H1 (cell line): ENCODE measurements at regions not wholly inside any gene's neighbourhood (a gene's known extent, or its start where the extent isn't known, plus 50 kb on each side); places are given as distances from the start of the nearest gene placed in this dataset.

Experiments
- ASH2L ChIP-seq: fragments of 200-600, 300-600 bp; sonication (generic); IDR thresholded peaks from one replicate; pipeline ENCODE4 v1.7.1; 2017; ENCODE audit warnings: low read length
- CBX5 ChIP-seq: fragments of 300-800, 300-1000 bp; sonication (generic); IDR thresholded peaks from 2 replicates; pipeline ENCODE4 v1.7.1; 2016; ENCODE audit warnings: antibody characterized with exemption, low read length, low read depth
- EGR1 ChIP-seq: IDR thresholded peaks from 2 replicates; pipeline ENCODE4 v1.6.1; 2011; ENCODE audit warnings: low read depth, low read length, borderline replicate concordance
- EP300 ChIP-seq, 2 experiments: IDR thresholded peaks; 1 replicate in 1 of 2; 2 replicates in 1 of 2; pipeline ENCODE4 v1.6.1; 2011 to 2012; ENCODE audit warnings: low read depth in 2 of 2, low read length in 2 of 2, mild to moderate bottlenecking in 2 of 2, borderline replicate concordance in 1 of 2, inconsistent platforms in 1 of 2, moderate library complexity in 1 of 2
- EZH2 ChIP-seq: fragments of 200-600 bp; sonication (generic); IDR thresholded peaks from 2 replicates; pipeline ENCODE4 v1.7.1; 2012; ENCODE audit warnings: low read depth, mild to moderate bottlenecking, moderate library complexity, low read length, inconsistent platforms; ENCODE audit not compliant: severe bottlenecking
- HDAC2 ChIP-seq, 2 experiments: fragments of 300-600 bp in 1 of 2; sonication (generic) in 1 of 2; IDR thresholded peaks; 2 replicates each; pipeline ENCODE4 v1.6.1; 2011 to 2012; ENCODE audit warnings: low read depth in 2 of 2, low read length in 2 of 2, mild to moderate bottlenecking in 2 of 2, moderate library complexity in 2 of 2, borderline replicate concordance in 1 of 2, inconsistent platforms in 1 of 2
- JUN ChIP-seq: IDR thresholded peaks from 2 replicates; pipeline ENCODE4 v1.6.1; 2011; ENCODE audit warnings: low read depth, mild to moderate bottlenecking, improper control_type of control experiment, low read length
- MAFK ChIP-seq: IDR thresholded peaks from 2 replicates; pipeline ENCODE4 v1.6.1; 2012; ENCODE audit warnings: low read depth, mild to moderate bottlenecking, improper control_type of control experiment, low read length
- POLR2A ChIP-seq, 2 experiments: IDR thresholded peaks; 1 replicate in 1 of 2; 2 replicates in 1 of 2; pipeline ENCODE4 v1.6.1; 2011; ENCODE audit warnings: low read depth in 2 of 2, low read length in 2 of 2, mild to moderate bottlenecking in 2 of 2; ENCODE audit errors: control extremely low read depth in 1 of 2
- RAD21 ChIP-seq, 2 experiments: IDR thresholded peaks in 1 of 2; conservative IDR thresholded peaks in 1 of 2; 2 replicates each; pipeline ENCODE4 v1.6.1; 2011; ENCODE audit warnings: low read depth in 2 of 2, low read length in 2 of 2, improper control_type of control experiment in 1 of 2, inconsistent platforms in 1 of 2, mild to moderate bottlenecking in 1 of 2, moderate library complexity in 1 of 2
- SIN3A ChIP-seq, 2 experiments: IDR thresholded peaks in 1 of 2; conservative IDR thresholded peaks in 1 of 2; 2 replicates each; pipeline ENCODE4 v1.6.1; 2011 to 2012; ENCODE audit warnings: low read length in 2 of 2, improper control_type of control experiment in 1 of 2, low read depth in 1 of 2, mild to moderate bottlenecking in 1 of 2
- TBP ChIP-seq: IDR thresholded peaks from 2 replicates; pipeline ENCODE4 v1.6.1; 2011; ENCODE audit warnings: low read depth, low read length, improper control_type of control experiment
- YY1 ChIP-seq: IDR thresholded peaks from 2 replicates; pipeline ENCODE4 v1.6.1; 2011; ENCODE audit warnings: low read depth, mild to moderate bottlenecking, low read length
- TF ChIP-seq, protein P1 (sequence below), 3 experiments: IDR thresholded peaks; 1 replicate in 2 of 3; 2 replicates in 1 of 3; pipeline versions ENCODE4 v1.5.1 to v1.6.1; 2011; ENCODE audit warnings: low read length in 3 of 3, mild to moderate bottlenecking in 3 of 3, inconsistent platforms in 2 of 3, low read depth in 1 of 3, moderate library complexity in 1 of 3; ENCODE audit not compliant: insufficient read depth in 1 of 3; ENCODE audit errors: control extremely low read depth in 1 of 3

DNA sequence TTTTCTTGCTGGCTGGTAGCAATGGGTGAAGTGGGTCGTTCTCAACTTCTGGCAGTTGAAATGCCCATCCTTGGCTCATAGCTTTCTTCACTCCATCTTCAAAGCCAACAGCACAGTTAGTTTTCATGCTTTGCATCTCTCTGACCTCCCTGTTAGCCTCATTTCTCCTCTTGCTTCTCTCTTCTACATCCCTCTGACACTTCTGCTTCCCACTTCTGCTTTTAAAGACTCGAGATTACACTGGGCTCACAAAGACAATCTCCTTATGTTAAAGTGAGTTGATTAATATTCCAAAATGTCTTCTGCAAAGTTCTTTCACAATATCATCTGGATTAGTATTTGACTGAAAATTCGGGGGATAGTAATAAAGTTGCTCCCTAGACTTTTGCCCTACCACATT, 684.8 kb upstream of the CCNG1 start:
- TF ChIP-seq YY1 = no peak
- no peak for TF ChIP-seq TBP
- no peak for TF ChIP-seq RAD21 (IDR thresholded peaks at IDR 0.05 in 1 of 2, conservative IDR thresholded peaks at IDR 0.05 in 1 of 2; ENCODE audit: low read depth in 2 of 2, low read length in 2 of 2)
- TF ChIP-seq EP300 (IDR thresholded peaks at IDR 0.05; ENCODE audit: borderline replicate concordance in 1 of 2, low read depth in 2 of 2, low read length in 2 of 2) = no peak
- no peak for TF ChIP-seq ASH2L
- TF ChIP-seq, protein P1, sequence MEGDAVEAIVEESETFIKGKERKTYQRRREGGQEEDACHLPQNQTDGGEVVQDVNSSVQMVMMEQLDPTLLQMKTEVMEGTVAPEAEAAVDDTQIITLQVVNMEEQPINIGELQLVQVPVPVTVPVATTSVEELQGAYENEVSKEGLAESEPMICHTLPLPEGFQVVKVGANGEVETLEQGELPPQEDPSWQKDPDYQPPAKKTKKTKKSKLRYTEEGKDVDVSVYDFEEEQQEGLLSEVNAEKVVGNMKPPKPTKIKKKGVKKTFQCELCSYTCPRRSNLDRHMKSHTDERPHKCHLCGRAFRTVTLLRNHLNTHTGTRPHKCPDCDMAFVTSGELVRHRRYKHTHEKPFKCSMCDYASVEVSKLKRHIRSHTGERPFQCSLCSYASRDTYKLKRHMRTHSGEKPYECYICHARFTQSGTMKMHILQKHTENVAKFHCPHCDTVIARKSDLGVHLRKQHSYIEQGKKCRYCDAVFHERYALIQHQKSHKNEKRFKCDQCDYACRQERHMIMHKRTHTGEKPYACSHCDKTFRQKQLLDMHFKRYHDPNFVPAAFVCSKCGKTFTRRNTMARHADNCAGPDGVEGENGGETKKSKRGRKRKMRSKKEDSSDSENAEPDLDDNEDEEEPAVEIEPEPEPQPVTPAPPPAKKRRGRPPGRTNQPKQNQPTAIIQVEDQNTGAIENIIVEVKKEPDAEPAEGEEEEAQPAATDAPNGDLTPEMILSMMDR (IDR thresholded peaks at IDR 0.05; ENCODE audit: control extremely low read depth in 1 of 3, insufficient read depth in 1 of 3, low read depth in 1 of 3, low read length in 3 of 3) = no peak
- TF ChIP-seq POLR2A (IDR thresholded peaks at IDR 0.05; ENCODE audit: control extremely low read depth in 1 of 2, low read depth in 2 of 2, low read length in 2 of 2) = no peak
- no peak for TF ChIP-seq EZH2
- no peak for TF ChIP-seq EGR1
- no peak for TF ChIP-seq JUN
- no peak for TF ChIP-seq SIN3A (conservative IDR thresholded peaks at IDR 0.05 in 1 of 2, IDR thresholded peaks at IDR 0.05 in 1 of 2; ENCODE audit: low read depth in 1 of 2, low read length in 2 of 2)
- TF ChIP-seq HDAC2 (IDR thresholded peaks at IDR 0.05; ENCODE audit: borderline replicate concordance in 1 of 2, low read depth in 2 of 2, low read length in 2 of 2) = no peak
- no peak for TF ChIP-seq MAFK
- no peak for TF ChIP-seq CBX5
